ENCODE measurements at regions not wholly inside any gene's neighbourhood (a gene's known extent, or its start where the extent isn't known, plus 50 kb on each side); places are given as distances from the start of the nearest gene placed in this dataset.

GRCh38 chr2:120419955-120420354 lies 74.0 kb downstream of the INHBB start:
- TF ChIP-seq, protein P1, sequence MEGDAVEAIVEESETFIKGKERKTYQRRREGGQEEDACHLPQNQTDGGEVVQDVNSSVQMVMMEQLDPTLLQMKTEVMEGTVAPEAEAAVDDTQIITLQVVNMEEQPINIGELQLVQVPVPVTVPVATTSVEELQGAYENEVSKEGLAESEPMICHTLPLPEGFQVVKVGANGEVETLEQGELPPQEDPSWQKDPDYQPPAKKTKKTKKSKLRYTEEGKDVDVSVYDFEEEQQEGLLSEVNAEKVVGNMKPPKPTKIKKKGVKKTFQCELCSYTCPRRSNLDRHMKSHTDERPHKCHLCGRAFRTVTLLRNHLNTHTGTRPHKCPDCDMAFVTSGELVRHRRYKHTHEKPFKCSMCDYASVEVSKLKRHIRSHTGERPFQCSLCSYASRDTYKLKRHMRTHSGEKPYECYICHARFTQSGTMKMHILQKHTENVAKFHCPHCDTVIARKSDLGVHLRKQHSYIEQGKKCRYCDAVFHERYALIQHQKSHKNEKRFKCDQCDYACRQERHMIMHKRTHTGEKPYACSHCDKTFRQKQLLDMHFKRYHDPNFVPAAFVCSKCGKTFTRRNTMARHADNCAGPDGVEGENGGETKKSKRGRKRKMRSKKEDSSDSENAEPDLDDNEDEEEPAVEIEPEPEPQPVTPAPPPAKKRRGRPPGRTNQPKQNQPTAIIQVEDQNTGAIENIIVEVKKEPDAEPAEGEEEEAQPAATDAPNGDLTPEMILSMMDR (IDR thresholded peaks at IDR 0.05), result no peak
- TF ChIP-seq POLR2A (IDR thresholded peaks at IDR 0.05), result no peak
